RWPE1 (cell line): ENCODE measurements at regions not wholly inside any gene's neighbourhood (a gene's known extent, or its start where the extent isn't known, plus 50 kb on each side); places are given as distances from the start of the nearest gene placed in this dataset.

Experiments used
- CTCF ChIA-PET: fragments of 350-600 bp; sonication (Branson Sonifier 250); formaldehyde crosslinking; extraction: SDS; loops from one replicate; lab custom pipeline; 2021; lab: Yijun Ruan, JAX
- POLR2A ChIA-PET: fragments of 400-600 bp; formaldehyde crosslinking; extraction: SDS; loops from one replicate; lab custom pipeline; 2020; ENCODE audit warnings: antibody characterized with exemption; ENCODE audit not compliant: low non-redundant PET; lab: Yijun Ruan, JAX
- DNase-seq: peaks from one replicate; pipeline ENCODE4 v3.0.0; 2012; ENCODE audit warnings: low spot score
- H3K27ac ChIP-seq: fragments of 450-650 bp; 2 replicates; pipeline ENCODE4 v1.5.1; 2017
- TF ChIP-seq, protein P1 (sequence below): fragments of 450-650 bp; conservative IDR thresholded peaks from 2 replicates; pipeline ENCODE4 v1.5.1; 2017; ENCODE audit warnings: low read depth, mild to moderate bottlenecking

DNA sequence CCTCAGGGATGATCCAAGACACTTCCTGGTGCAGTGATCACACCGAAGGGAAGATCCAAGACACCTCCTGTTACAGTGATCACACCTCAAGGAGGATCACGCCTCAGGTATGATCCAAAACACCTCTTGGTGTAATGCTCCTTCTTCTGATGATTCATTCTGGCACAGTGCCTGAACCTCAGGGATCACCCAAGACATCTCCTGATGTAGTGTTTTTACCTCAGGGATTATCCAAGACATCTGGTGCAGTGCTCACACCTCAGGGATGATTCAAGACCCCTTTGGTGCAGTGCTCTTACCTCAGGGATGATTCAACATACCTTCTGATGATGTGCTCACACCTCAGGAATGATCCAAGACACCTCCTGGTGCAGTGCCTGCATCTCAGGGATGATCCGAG, 124.4 kb downstream of the ASB1 start:
- ChIA-PET CTCF (no interaction called here), POLR2A (no interaction called here)
- no peak overlapping the region for H3K27ac ChIP-seq
- TF ChIP-seq, protein P1, sequence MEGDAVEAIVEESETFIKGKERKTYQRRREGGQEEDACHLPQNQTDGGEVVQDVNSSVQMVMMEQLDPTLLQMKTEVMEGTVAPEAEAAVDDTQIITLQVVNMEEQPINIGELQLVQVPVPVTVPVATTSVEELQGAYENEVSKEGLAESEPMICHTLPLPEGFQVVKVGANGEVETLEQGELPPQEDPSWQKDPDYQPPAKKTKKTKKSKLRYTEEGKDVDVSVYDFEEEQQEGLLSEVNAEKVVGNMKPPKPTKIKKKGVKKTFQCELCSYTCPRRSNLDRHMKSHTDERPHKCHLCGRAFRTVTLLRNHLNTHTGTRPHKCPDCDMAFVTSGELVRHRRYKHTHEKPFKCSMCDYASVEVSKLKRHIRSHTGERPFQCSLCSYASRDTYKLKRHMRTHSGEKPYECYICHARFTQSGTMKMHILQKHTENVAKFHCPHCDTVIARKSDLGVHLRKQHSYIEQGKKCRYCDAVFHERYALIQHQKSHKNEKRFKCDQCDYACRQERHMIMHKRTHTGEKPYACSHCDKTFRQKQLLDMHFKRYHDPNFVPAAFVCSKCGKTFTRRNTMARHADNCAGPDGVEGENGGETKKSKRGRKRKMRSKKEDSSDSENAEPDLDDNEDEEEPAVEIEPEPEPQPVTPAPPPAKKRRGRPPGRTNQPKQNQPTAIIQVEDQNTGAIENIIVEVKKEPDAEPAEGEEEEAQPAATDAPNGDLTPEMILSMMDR: no peak
- DNase-seq: peak; percentile 19

- CTCF ChIA-PET: no interaction called here
- POLR2A ChIA-PET: interaction anchor here (0.6 kb wide), 1 partner anchor 408 kb away, joined by 6 read pairs; no protein-coding TSS in a partner anchor
- H3K27ac ChIP-seq: no peak overlapping the region
- no peak for DNase-seq
- TF ChIP-seq, protein P1: no peak
These were observed 125.5 kb downstream of the ASB1 start for GRCh38 chr2:238552226-238552625.

GRCh38 chr2:238553159-238553558, 126.4 kb downstream of the ASB1 start:
- POLR2A ChIA-PET: no interaction called here
- DNase-seq: no peak
- TF ChIP-seq, protein P1: no peak
- CTCF ChIA-PET: no interaction called here
- H3K27ac ChIP-seq: no peak overlapping the region

GRCh38 chr2:238554468-238555315, 128.0 kb downstream of the ASB1 start:
- no peak for DNase-seq
- no peak overlapping the region for H3K27ac ChIP-seq
- ChIA-PET CTCF (interaction anchor here (0.6 to 1.1 kb wide), 2 partner anchors 12 to 37 kb away, joined by 3 read pairs; no protein-coding TSS in a partner anchor), POLR2A (no interaction called here)
- TF ChIP-seq, protein P1: no peak

DNA sequence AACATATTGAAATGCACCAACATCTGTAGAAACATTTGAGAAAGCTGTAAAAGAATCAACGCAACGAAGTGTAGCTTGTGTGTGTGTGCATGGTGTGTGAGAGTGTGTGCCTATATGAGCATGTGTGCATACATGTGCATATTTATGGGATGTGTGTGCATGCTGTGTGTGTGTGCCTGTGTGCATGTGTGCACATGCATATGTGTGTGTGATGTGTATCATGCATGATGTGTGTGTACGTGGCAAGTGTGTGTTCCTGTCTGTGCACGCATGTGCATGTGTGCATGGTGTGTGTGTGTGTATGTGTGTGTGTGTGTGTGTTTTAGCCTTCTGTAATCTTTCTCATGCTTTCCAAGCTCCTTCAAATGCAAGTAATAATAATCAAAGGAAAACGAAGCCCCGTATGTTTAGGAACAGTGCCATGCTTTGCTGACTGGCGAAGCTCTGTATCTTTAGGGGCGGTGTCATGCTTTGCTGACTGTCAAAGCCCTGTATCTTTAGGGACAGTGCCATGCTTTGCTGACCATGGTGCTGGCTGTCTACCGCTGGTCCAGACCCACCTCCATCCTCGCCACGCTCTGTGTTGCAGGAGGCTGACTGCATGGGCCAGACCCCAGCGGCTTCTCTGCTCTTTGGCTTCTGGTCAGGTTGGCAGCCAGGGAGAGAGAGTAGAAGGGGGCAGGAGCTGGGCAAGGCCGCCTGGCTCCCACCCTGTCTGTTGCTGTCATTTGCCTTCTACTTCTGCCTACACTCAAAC, 129.2 kb downstream of the ASB1 start:
- TF ChIP-seq, protein P1: no peak
- no peak for DNase-seq
- POLR2A ChIA-PET: no interaction called here
- CTCF ChIA-PET: interaction anchor here (0.5 to 1.1 kb wide), 2 partner anchors 38 to 259 kb away, joined by 3 to 8 read pairs; no protein-coding TSS in a partner anchor
- H3K27ac ChIP-seq: no peak overlapping the region

GRCh38 chr2:238557431-238557830, 130.7 kb downstream of the ASB1 start:
- CTCF ChIA-PET: interaction anchor here (0.6 kb wide), 2 partner anchors 29 to 581 kb away, joined by 3 read pairs; no protein-coding TSS in a partner anchor
- TF ChIP-seq, protein P1: no peak
- H3K27ac ChIP-seq: no peak overlapping the region
- POLR2A ChIA-PET: no interaction called here
- DNase-seq: no peak
